ENCODE measurements at regions not wholly inside any gene's neighbourhood (a gene's known extent, or its start where the extent isn't known, plus 50 kb on each side); places are given as distances from the start of the nearest gene placed in this dataset.
"Not testable (repeated sequence)": the region's sequence is repeated elsewhere in the genome, so short reads cannot be mapped to it uniquely, and the experiment has no call there.

- DNase-seq = no peak
Measured at GRCh38 chr5:109630093-109630492, 59.6 kb upstream of the MAN2A1 start.

GRCh38 chr5:109628591-109628990 lies 61.1 kb upstream of the MAN2A1 start:
- no peak for DNase-seq

- not testable (repeated sequence) for DNase-seq
Measured at GRCh38 chr5:109621266-109621665, 68.5 kb upstream of the MAN2A1 start.

GRCh38 chr5:109620651-109621050 lies 69.1 kb upstream of the MAN2A1 start:
- no peak for DNase-seq

- peak; percentile 79 for DNase-seq
Measured at GRCh38 chr5:109619606-109620005, 70.1 kb upstream of the MAN2A1 start.

- no peak for DNase-seq
Measured at GRCh38 chr5:109619021-109619460, 70.7 kb upstream of the MAN2A1 start.

GRCh38 chr5:109614981-109615380 lies 74.7 kb upstream of the MAN2A1 start:
- no peak for DNase-seq

- DNase-seq = no peak
Measured at GRCh38 chr5:109614301-109614700, 75.4 kb upstream of the MAN2A1 start.

GRCh38 chr5:109612278-109612905 lies 77.3 kb upstream of the MAN2A1 start:
- DNase-seq = peak; percentile 77

GRCh38 chr5:109611505-109611904 lies 78.2 kb upstream of the MAN2A1 start:
- no peak for DNase-seq

GRCh38 chr5:109611061-109611460 lies 78.7 kb upstream of the MAN2A1 start:
- no peak for DNase-seq

GRCh38 chr5:109610581-109610980 lies 79.1 kb upstream of the MAN2A1 start:
- no peak for DNase-seq

- no peak for DNase-seq
Measured at GRCh38 chr5:109605207-109605730, 84.5 kb upstream of the MAN2A1 start.

- DNase-seq = no peak
Measured at GRCh38 chr5:109604758-109605157, 85.0 kb upstream of the MAN2A1 start.

GRCh38 chr5:109601736-109602135 lies 88.0 kb upstream of the MAN2A1 start:
- no peak for DNase-seq

GRCh38 chr5:109597893-109598292 lies 91.8 kb upstream of the MAN2A1 start:
- DNase-seq = no peak

GRCh38 chr5:109594217-109594616 lies 95.5 kb upstream of the MAN2A1 start:
- no peak for DNase-seq

GRCh38 chr5:109590799-109591198 lies 98.9 kb upstream of the MAN2A1 start:
- no peak for DNase-seq

GRCh38 chr5:109589986-109590385 lies 99.7 kb upstream of the MAN2A1 start:
- DNase-seq = no peak

GRCh38 chr5:109589239-109589638 lies 100.5 kb upstream of the MAN2A1 start:
- DNase-seq = no peak

- no peak for DNase-seq
Measured at GRCh38 chr5:109588281-109589035, 101.3 kb upstream of the MAN2A1 start.

- no peak for DNase-seq
Measured at GRCh38 chr5:109584986-109585599, 104.6 kb upstream of the MAN2A1 start.

GRCh38 chr5:109580225-109580624 lies 109.5 kb upstream of the MAN2A1 start:
- peak; percentile 44 for DNase-seq

GRCh38 chr5:109575506-109575905 lies 114.2 kb upstream of the MAN2A1 start:
- no peak for DNase-seq

All from midbrain (tissue), 1 donor.